HG02981 (cell line): ENCODE measurements at regions not wholly inside any gene's neighbourhood (a gene's known extent, or its start where the extent isn't known, plus 50 kb on each side); places are given as distances from the start of the nearest gene placed in this dataset.
"Not testable (repeated sequence)": the region's sequence is repeated elsewhere in the genome, so short reads cannot be mapped to it uniquely, and the experiment has no call there.

Experiments
- ATAC-seq: cut with Tn5 transposase; IDR thresholded peaks from one replicate; pipeline ENCODE4 v1.9.1; 2021; ENCODE audit warnings: mild to moderate bottlenecking, moderate library complexity; ENCODE audit not compliant: unreplicated experiment

DNA sequence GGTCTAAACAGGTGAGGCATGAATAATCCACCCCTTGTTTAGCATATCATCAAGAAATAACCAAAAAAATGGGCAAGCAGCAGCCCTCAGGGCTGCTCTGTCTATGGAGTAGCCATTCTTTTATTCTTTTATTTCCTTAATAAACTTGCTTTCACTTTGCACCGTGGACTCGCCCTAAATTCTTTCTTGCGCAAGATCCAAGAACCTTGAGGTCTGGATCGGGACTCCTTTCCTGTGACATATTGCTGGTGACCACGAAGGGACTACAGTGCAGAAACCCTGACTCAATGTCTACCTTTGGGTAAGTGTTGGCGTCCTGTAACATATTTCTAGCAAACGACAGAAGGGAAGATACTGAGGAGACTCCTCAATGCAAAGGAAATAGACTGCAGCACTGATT, 1099.2 kb downstream of the FAM181B start:
- no peak for ATAC-seq

DNA sequence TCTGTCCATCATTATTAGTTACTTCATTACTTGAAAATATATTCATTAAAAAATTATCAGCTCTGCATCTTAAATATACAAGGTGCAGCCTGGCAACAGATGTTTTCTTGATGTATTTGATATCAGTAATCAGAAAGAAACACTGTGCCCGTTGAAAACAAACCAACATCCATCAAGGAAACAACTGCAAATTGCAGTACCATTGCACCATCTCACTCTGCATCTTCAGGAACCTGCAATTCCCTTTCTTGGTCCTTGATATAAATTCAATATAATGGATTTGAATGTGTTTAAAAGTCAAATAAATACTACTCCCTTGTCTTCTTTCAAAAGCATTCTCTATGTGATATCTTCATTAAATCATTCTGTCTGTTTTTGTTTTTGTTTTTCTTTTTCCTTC, 1131.2 kb downstream of the FAM181B start:
- ATAC-seq, result no peak

DNA sequence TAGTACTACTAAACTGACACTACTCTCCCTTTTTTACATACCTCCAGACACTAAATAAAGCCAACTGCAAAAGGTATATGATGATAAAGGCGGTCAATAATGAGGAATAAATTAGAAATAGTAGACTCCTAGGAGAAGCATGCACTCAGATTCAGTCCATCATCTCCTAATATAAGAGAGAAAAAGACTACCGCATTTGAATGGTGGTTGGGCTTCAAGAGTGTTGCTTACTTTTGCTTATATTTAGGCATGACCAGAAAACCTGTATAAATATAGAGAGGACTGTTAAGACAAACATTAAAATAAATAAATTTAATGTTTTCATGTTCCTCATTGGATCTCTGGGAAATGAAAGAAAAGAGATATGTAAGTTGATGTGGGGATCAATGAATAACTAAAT, 1137.0 kb downstream of the FAM181B start:
- no peak for ATAC-seq

DNA sequence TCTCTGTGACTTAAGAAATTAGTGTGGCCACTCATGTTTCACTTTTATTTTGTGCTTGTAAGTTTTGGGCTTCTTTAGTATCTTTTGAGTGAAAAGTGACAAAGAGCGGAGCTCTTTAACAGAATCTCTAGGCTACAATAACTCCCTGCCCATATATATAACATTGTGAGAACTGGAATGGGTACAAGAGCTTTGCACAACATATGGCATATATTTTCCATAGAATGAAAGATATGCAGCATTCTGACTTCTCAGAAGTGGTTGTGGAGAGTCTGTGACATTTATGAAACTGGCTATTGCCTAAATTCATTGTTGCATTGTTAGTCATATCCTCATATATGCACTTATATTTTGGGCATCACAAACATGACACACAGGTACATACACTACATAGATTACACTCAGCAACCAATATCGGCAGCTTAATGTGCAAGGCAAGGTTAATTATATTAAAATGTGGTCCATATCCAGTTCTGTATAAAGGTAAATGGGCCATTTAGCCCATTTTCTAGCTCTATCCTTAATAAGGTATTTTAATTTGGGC, 1148.2 kb downstream of the FAM181B start:
- ATAC-seq, result no peak

DNA sequence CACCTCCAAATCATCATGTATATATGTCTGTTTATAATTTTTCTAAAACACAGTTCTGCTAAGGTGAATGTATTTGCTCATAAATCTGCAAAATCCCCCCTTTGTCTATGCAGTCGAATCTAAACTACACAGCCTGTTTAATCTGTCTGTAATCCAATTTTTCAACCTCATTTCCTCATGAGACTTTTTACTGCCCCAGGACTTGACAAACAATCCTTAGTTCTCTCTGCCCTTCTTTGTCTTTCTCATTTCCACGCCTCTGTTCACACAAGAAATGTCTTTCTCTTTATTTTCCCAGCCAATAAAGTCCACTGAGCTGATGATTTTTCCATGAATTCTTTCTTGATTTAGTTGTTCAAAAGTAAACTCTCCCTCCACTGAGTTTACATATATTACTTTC, 1154.3 kb downstream of the FAM181B start:
- no peak for ATAC-seq

DNA sequence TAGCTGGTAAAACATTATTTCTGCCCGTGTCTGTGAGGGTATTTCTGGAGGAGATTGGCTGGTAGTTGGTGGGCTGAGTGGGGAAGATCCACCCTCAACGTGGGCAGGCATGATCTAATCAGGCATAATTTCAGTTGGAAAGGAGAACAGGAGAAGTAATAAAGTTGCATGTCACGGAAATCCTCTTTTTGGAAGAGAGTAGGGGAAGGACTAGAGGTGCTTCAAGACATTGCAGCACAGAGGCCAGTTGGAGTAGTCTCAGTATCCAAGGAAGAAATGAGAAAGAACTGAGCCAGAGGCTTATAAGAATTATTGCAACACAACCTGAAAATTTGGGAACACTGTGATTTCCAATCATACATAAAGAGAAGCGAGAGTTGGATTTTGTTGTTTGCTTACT, 1155.1 kb downstream of the FAM181B start:
- no peak for ATAC-seq

DNA sequence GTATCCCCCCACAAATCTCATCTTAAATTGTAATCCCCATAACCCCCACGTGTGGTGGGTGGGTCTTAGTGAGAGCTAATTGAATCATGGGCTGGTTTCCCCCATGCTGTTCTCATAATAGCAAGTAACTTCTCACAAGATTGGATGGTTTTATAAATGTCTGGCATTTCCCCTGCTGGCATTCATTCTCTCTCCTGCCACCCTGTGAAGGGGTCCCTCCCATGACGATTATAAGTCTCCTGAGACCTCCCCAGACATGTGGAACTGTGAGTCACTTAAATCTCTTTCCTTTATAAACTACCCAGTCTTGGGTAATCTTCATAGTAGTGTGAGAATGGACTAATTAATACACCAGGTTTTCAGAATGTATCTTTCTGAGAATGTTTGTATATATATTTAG, 1159.4 kb downstream of the FAM181B start:
- no peak for ATAC-seq

DNA sequence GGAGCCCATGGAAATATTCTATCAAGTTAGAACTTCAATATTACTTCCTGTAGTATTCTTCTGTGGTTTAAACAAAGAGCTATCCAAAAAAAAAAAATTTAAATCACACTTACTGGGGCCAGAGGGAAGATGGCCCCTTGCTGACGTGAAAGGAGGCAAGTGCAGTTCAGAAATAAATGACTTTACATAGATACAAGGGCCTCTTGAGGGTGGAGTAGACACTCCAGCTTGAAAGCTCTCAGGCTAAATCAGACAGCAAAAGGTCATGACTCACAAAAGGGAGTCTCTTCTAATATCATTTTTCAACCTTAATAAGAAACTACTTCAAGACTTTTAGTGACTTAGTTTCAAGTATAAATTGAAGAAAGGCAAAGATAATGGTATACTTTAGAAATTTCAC, 1160.3 kb downstream of the FAM181B start:
- no peak for ATAC-seq

DNA sequence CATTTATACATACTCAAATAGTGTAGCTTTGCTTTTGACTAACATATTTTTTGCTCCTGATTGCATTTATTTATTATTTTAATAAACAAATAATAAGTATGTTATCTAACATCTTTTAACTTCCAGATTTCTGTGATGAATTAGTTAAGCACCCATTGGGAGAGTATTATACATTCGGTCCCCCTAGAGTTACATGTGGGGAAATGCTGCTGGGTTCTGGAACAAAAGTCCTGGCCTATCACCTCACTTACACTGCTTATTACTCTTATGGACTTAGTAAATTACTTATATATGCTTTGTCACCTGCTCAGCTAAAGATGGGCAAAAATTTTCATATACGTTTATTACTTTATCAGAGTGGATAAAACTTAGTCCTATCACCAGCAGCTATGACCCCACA, 1163.0 kb downstream of the FAM181B start:
- ATAC-seq, result no peak

DNA sequence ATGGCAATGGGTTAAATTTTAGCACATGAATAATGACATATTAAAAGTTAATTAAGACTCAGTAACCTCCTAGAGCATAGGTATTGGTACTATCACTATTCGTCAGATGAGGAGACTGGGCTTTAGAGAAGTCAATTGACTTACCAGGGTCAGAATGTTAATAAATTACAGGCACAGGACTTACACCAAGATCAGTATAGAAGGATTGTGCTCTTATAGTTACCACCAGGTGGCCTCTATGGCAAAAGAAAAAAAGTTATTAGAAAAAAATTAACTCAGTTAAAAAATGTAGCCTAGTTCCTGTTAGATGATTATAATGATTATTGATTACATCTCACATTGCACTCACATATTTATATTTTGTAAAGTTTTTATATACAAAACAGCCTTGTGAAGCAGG, 1163.7 kb downstream of the FAM181B start:
- ATAC-seq, result no peak

DNA sequence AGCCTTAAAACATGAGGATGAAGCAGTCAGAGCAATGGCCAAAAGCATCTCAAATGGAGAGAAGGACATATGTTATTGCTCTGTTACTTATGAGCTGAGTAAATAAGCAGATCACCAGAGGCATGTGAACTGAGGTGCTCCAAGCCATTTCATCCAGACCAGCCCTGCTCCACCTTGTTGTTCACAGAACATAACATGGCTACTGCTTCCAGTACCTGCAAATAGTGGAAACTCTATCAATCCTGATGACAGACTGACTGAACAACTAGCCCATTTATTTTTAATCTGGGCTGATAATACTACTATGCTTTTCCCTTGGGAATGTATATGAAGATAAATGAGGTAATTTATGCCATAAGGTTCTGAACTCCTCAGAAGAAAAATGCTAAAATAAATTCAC, 1164.7 kb downstream of the FAM181B start:
- ATAC-seq, result no peak

DNA sequence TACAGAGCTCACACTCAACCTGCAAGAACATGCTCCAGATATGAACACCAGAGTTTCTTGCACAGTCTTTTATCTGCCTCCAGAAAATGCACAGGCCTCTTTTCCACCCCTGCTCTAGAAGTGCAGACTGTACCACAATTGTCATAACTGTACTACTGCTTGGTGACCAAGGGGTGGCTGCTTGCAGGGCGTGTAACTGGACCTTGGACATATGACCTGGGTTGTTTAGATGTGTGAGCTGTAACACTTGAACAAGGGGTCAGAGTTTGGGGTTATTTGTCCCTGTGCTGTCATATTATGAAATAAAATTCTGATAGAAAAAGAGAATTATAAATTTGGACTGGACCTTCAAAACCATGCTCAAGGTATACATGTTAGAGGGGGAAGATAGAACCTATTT, 1185.5 kb downstream of the FAM181B start:
- no peak for ATAC-seq

DNA sequence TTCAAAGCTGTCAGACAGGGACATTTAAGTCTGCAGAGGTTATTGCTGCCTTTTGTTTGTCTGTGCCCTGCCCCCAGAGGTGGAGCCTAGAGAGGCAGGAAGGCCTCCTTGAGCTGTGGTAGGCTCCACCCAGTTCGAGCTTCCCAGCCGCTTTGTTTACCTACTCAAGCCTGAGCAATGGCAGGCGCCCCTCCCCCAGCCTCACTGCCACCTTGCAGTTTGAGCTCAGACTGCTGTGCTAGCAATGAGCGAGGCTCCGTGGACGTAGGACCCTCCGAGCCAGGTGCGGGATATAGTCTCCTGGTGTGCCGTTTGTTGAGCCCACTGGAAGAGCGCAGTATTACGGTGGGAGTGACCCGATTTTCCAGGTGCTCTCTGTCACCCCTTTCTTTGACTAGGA, 1193.9 kb downstream of the FAM181B start:
- not testable (repeated sequence) for ATAC-seq

DNA sequence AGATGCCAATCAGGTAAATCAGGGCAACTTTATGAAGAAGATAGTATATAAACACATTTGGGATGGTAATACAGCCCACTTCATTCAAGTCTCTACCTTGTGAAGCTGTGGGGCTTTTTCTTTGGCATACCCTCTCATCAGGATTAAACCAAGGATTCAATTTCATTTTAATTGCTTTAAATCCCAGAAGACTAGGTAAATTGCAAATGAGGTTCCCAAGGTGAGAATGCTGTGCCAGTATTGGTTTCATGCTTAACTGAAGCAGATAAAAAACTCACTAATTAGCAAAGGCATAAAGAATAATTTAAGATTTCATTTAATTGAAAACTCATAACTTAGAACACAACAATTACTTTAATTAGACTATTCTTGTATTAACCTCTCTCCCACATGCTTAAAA, 1218.1 kb downstream of the FAM181B start:
- no peak for ATAC-seq

DNA sequence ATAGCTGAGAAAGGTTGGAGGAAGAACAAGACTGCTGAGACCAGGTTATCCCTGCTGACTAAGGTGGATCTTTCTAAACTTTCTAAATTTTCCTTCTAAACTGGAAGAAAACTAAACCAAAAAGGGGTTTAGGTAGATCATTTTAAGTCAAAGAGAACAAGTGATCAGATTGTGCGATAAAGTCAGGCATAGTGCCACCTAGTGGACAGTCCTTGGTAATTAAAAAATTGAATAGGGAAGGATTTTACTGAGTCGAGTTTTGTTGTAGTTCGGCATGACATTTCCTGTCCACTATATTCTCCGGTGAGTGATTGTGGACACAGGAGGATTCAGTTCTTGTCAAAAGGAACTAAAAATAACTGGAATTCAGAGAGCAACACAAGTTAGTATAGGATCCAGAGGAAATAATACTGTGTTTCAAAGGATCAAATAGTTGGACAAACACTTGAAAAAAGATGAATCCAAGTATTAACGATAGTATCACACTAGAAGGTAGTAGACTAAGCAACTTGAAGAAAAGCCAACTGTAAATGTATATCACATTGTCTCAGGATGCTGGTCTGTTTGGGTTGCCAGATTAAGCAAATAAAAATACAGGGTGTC, 1236.4 kb downstream of the FAM181B start:
- peak; percentile 73 for ATAC-seq

DNA sequence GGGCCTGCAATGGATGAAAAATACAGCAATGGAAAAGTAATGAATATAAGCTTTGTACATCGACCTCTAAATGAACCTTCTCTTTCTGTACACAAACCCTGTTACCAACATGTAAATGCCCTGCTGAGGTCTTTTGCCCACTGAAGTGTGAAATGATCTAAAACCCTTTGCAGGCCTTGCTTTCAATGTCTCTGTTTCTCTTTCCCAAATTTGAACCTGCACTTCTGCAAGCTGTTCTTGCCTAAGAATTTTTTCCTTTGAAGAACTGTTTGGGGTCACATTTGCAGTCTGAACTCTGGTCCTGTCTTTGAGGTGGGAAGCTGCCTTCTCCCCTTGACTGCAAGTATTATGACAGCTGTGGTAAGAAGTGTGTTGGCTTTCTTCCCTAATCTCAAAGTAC, 1237.1 kb downstream of the FAM181B start:
- ATAC-seq, result no peak

DNA sequence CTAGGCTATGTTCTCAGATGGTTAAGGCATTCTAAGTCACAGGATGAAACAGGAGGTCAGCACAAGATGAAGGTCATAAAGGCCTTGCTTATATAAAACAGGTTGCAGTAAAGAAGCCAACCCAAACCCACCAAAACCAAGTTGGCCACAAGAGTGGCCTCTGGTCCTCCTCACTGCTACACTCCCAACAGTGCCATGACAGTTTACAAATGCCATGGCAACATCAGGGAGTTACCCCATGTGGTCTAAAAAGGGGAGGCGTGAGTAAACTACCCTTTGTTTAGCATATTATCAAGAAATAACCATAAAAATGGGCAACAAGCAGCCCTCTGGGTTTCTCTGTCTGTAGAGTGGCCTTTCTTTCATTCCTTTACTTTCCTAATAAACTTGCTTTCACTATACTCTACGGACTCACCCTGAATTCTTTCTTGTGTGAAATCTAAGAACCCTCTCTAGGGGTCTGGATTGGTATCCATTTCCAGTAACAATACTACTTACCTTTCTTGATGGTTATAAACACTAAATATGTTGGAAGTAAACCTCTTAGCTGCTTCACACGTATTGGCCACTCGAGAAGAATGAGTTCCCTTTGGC, 1237.9 kb downstream of the FAM181B start:
- no peak for ATAC-seq

DNA sequence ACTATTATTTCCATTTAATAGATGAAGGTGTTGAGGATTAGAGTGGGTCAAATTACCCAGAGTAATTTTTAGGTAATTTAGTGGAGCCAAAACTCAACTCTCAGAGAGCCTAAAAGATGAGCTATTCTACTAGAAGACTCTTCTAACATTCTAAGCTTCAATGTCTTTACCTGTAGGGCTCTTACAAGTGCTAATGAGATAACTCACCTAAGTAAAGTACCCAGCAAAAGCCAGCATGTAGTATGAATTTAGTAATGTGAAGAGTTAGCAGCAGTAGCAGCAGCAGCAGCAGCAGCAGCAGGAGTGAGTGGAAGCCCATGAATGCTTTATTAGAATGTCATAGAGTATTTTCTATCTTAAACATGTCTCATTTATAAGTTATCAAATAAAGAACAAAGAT, 1239.2 kb downstream of the FAM181B start:
- ATAC-seq, result no peak

DNA sequence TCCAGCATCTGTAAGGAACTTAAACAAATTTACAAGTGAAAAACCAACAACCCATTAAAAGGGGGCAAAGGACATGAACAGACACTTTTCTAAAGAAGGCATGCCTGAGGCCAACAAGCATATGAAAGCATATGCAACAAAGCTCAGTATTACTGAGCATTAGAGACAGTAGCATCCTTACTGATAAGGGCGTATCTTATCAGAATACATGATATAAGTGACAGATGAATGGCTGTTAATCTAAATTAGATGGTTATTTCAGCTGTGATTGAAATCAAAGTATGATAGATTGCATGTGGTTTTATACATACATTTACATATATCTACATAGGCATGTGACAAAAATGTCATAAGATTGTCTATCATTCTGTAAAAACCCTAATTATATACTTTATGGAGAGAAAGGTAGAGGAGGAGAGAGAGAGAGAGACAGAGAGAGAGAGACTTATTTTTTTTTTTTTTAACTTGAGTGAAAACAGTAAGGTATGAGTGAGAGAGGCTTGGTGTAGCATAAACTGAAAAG, 1240.7 kb downstream of the FAM181B start:
- no peak for ATAC-seq

DNA sequence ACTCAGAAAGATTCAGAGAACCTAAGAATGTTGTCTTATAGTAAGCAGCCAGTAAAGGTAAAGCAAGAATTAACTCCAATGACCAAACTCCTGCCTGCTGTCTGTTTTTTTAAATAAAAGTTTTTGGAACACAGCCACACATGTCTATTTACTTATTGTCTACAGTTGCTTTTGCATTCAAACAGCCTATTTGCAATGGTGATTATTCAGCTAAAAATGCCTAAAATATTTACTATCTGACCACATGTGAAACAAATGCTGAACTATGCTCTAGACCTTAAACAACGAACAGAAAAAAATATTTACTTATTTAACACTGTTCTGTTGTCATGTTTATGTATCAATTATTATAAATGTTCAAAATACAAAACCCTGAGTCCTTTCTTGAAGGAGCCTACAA, 1246.6 kb downstream of the FAM181B start:
- ATAC-seq, result no peak

DNA sequence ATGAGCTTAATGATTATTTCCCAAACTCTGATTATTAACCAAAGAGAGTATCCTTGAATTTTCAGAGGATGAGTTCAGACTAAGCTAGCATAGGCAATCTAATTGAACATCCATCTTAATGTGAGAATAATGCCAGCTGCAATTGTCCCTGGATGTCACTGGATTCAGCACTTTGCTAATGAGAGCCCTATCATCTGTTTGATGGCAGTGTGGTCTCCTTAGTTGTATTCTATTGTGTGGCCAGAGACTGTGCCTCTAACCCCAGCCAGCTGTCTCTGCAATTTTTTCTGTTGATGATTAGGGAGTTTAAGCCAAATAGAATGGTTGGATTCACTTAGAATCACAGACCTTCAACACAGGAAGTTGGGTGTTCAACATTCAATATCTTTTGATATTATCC, 1249.5 kb downstream of the FAM181B start:
- no peak for ATAC-seq

DNA sequence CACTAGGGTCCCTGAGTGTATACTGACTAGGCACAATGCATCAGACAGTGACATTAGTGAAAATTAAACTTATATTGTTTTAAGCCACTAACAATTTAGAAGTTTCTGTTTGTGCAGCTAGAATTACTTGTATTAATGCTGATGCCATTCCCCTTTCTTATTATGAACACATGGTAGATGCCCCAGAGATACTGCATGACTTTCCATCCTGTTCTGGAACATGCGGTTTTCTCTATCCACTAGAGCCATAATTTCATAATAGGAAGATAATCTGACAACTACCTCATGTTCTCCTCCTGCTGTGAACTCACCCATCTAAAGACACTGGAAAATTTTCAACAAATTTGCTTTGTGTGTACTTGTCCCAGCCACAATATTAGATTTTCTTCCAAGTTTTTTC, 1256.4 kb downstream of the FAM181B start:
- ATAC-seq, result no peak

DNA sequence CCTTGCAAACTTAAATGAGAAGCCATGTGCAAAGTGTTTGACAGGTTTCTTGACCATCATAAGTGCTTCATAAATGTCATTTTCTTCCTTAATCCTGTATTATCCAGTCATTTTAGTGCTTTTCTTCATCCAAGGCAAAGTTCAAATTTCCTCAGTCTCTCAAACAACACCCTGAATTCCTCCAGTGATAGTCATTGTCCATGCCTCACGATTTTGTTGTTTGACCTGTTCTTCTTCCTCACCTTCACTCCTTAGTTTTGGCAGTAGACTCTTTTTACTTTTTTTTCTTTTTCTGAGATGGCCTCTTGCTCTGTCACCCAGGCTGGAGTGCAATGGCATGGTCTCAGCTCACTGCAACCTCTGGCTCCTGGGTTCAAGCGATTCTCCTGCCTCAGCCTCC, 1257.3 kb downstream of the FAM181B start:
- ATAC-seq, result no peak
